PC-3 (cell line): ENCODE measurements at regions not wholly inside any gene's neighbourhood (a gene's known extent, or its start where the extent isn't known, plus 50 kb on each side); places are given as distances from the start of the nearest gene placed in this dataset.

ENCODE experiments used
- EZH2phosphoT487 ChIP-seq: fragments of 300-600 bp; sonication (generic); IDR thresholded peaks from 2 replicates; pipeline ENCODE4 v1.6.1; 2018; ENCODE audit warnings: mild to moderate bottlenecking, antibody characterized with exemption, low read length, borderline replicate concordance
- TF ChIP-seq, protein P1 (sequence below): fragments of 300-600 bp; sonication (generic); conservative IDR thresholded peaks from 2 replicates; pipeline ENCODE4 v1.5.1; 2017; ENCODE audit warnings: antibody characterized with exemption, low read depth, mild to moderate bottlenecking, low read length

DNA sequence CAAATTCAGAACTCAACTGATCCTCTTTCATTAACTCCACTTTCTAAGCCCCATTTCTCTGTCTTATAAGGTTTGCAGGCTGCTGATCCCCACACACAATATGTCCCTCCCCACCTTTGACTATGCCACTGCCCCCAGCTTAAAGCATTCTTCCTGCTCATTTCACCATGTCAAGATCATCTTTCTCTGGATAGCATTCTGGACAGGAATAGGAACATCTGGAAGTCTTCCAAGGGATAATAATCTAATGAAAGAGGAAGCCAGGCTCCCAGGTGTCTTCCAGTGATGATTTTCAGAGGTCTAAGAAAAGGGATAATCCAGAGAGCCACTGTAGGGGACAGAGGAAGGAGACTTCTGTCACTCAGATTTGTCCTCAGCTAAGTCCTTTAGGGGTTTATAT is 54.6 kb upstream of the GALNT15 start:
- TF ChIP-seq, protein P1, sequence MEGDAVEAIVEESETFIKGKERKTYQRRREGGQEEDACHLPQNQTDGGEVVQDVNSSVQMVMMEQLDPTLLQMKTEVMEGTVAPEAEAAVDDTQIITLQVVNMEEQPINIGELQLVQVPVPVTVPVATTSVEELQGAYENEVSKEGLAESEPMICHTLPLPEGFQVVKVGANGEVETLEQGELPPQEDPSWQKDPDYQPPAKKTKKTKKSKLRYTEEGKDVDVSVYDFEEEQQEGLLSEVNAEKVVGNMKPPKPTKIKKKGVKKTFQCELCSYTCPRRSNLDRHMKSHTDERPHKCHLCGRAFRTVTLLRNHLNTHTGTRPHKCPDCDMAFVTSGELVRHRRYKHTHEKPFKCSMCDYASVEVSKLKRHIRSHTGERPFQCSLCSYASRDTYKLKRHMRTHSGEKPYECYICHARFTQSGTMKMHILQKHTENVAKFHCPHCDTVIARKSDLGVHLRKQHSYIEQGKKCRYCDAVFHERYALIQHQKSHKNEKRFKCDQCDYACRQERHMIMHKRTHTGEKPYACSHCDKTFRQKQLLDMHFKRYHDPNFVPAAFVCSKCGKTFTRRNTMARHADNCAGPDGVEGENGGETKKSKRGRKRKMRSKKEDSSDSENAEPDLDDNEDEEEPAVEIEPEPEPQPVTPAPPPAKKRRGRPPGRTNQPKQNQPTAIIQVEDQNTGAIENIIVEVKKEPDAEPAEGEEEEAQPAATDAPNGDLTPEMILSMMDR = no peak
- no peak for TF ChIP-seq EZH2phosphoT487
